BE2C (cell line): ENCODE measurements at regions not wholly inside any gene's neighbourhood (a gene's known extent, or its start where the extent isn't known, plus 50 kb on each side); places are given as distances from the start of the nearest gene placed in this dataset.

ENCODE experiments used
- DNase-seq: peaks from one replicate; pipeline ENCODE4 v3.0.0-alpha.2; 2020
- H3K27me3 ChIP-seq: fragments of 250-450 bp; sonication (Bioruptor Pico); 2 replicates; pipeline ENCODE4 v1.5.1; 2020; ENCODE audit warnings: mild to moderate bottlenecking
- H3K36me3 ChIP-seq: fragments of 250-450 bp; sonication (Bioruptor Pico); 2 replicates; pipeline ENCODE4 v1.5.1; 2020; ENCODE audit warnings: mild to moderate bottlenecking
- H3K4me1 ChIP-seq: fragments of 250-450 bp; sonication (Bioruptor Pico); 2 replicates; pipeline ENCODE4 v1.5.1; 2020
- H3K4me3 ChIP-seq: 2 replicates; pipeline ENCODE4 v1.5.1; 2011; ENCODE audit warnings: low read depth, low read length
- H3K9me3 ChIP-seq: fragments of 250-450 bp; sonication (Bioruptor Pico); 2 replicates; pipeline ENCODE4 v1.5.1; 2020
- CTCF ChIP-seq: IDR thresholded peaks from 2 replicates; pipeline ENCODE4 v1.5.1; 2012; ENCODE audit warnings: mild to moderate bottlenecking, low read depth, low read length

GRCh38 chr6:90701146-90701781 lies 114.4 kb upstream of the MAP3K7 start:
- no peak for DNase-seq
- no peak for TF ChIP-seq CTCF
- H3K27me3 ChIP-seq, result peaks cover 3% of the 10 kb centered on the region; the same call in 1 of the 2 replicates
- no peaks in the 10 kb centered on the region for H3K9me3 ChIP-seq
- no peaks in the 10 kb centered on the region for H3K36me3 ChIP-seq
- no peaks in the 10 kb centered on the region for H3K4me1 ChIP-seq
- no peak overlapping the region for H3K4me3 ChIP-seq

- no peaks in the 10 kb centered on the region for H3K36me3 ChIP-seq
- no peaks in the 10 kb centered on the region; the same call in 1 of the 2 replicates for H3K27me3 ChIP-seq
- DNase-seq, result no peak
- no peak for TF ChIP-seq CTCF
- no peaks in the 10 kb centered on the region for H3K4me1 ChIP-seq
- no peaks in the 10 kb centered on the region for H3K9me3 ChIP-seq
- H3K4me3 ChIP-seq, result no peak overlapping the region
These were observed 108.4 kb upstream of the MAP3K7 start for GRCh38 chr6:90695316-90695715.

GRCh38 chr6:90694802-90695201 lies 107.9 kb upstream of the MAP3K7 start:
- no peak for DNase-seq
- no peaks in the 10 kb centered on the region; the same call in 1 of the 2 replicates for H3K27me3 ChIP-seq
- TF ChIP-seq CTCF, result no peak
- no peaks in the 10 kb centered on the region for H3K9me3 ChIP-seq
- H3K4me1 ChIP-seq, result no peaks in the 10 kb centered on the region
- H3K36me3 ChIP-seq, result no peaks in the 10 kb centered on the region
- H3K4me3 ChIP-seq, result no peak overlapping the region

- Histone ChIP-seq H3K4me1 (no peaks in the 10 kb centered on the region), H3K4me3 (no peak overlapping the region), H3K36me3 (no peaks in the 10 kb centered on the region), H3K9me3 (no peaks in the 10 kb centered on the region), H3K27me3 (no peaks in the 10 kb centered on the region)
- TF ChIP-seq CTCF, result peak; percentile 13; the same call in 1 of the 2 replicates
- no peak for DNase-seq
These were observed 105.0 kb upstream of the MAP3K7 start for GRCh38 chr6:90691823-90692222.

GRCh38 chr6:90689172-90689571 lies 102.3 kb upstream of the MAP3K7 start:
- Histone ChIP-seq H3K9me3 (no peaks in the 10 kb centered on the region), H3K27me3 (no peaks in the 10 kb centered on the region), H3K4me3 (no peak overlapping the region), H3K4me1 (no peaks in the 10 kb centered on the region), H3K36me3 (no peaks in the 10 kb centered on the region)
- TF ChIP-seq CTCF, result no peak
- no peak for DNase-seq

GRCh38 chr6:90687775-90688380 lies 101.0 kb upstream of the MAP3K7 start:
- H3K4me3 ChIP-seq, result no peak overlapping the region
- H3K36me3 ChIP-seq, result no peaks in the 10 kb centered on the region
- DNase-seq, result no peak

More at GRCh38 chr6:90687775-90688380, 101.0 kb upstream of the MAP3K7 start:
- no peaks in the 10 kb centered on the region for H3K9me3 ChIP-seq
- H3K4me1 ChIP-seq, result no peaks in the 10 kb centered on the region
- no peak for TF ChIP-seq CTCF
- no peaks in the 10 kb centered on the region for H3K27me3 ChIP-seq
